Fibroblast of pulmonary artery (primary cell): ENCODE measurements at regions not wholly inside any gene's neighbourhood (a gene's known extent, or its start where the extent isn't known, plus 50 kb on each side); places are given as distances from the start of the nearest gene placed in this dataset.

ENCODE experiments used
- DNase-seq: peaks from one replicate; pipeline ENCODE4 v3.0.0-alpha.2; 2010; ENCODE audit warnings: low read depth
- H3K4me3 ChIP-seq: replicated peaks from 2 replicates; pipeline ENCODE4 v1.5.1; 2011; ENCODE audit warnings: low read depth, mild to moderate bottlenecking, control low read depth, low read length, moderate library complexity
- CTCF ChIP-seq: IDR thresholded peaks from 2 replicates; pipeline ENCODE4 v1.5.1; 2011; ENCODE audit warnings: mild to moderate bottlenecking, control low read depth, low read length, inconsistent platforms; ENCODE audit errors: missing control alignments

GRCh38 chr6:11439017-11439420 lies 98.5 kb upstream of the TMEM170B start:
- no peak overlapping the region for H3K4me3 ChIP-seq
- no peak for TF ChIP-seq CTCF
- peak; percentile 96 for DNase-seq

GRCh38 chr6:11437824-11438459 lies 99.6 kb upstream of the TMEM170B start:
- no peak overlapping the region for H3K4me3 ChIP-seq
- no peak for DNase-seq
- no peak for TF ChIP-seq CTCF

GRCh38 chr6:11436508-11437096 lies 100.9 kb upstream of the TMEM170B start:
- DNase-seq: no peak
- no peak overlapping the region for H3K4me3 ChIP-seq
- no peak for TF ChIP-seq CTCF

GRCh38 chr6:11434565-11435326 lies 102.8 kb upstream of the TMEM170B start:
- H3K4me3 ChIP-seq: no peak overlapping the region
- peak; percentile 92 for DNase-seq
- TF ChIP-seq CTCF: no peak

- TF ChIP-seq CTCF: no peak
- no peak for DNase-seq
- H3K4me3 ChIP-seq: no peak overlapping the region
Observed at GRCh38 chr6:11433860-11434259, 103.7 kb upstream of the TMEM170B start.

- no peak overlapping the region for H3K4me3 ChIP-seq
- no peak for TF ChIP-seq CTCF
- peak; percentile 61 for DNase-seq
Observed at GRCh38 chr6:11432713-11433450, 104.7 kb upstream of the TMEM170B start.
